ENCODE measurements at regions not wholly inside any gene's neighbourhood (a gene's known extent, or its start where the extent isn't known, plus 50 kb on each side); places are given as distances from the start of the nearest gene placed in this dataset.

- no peak for TF ChIP-seq CTCF (IDR thresholded peaks at IDR 0.05)
- no peak for TF ChIP-seq POLR2A (IDR thresholded peaks at IDR 0.05)
These were observed 559.2 kb downstream of the TNS1 start for GRCh38 chr2:217443601-217444000.

Measured in body of pancreas (tissue), 4 donors.